ENCODE measurements at regions not wholly inside any gene's neighbourhood (a gene's known extent, or its start where the extent isn't known, plus 50 kb on each side); places are given as distances from the start of the nearest gene placed in this dataset.
A peak's percentile ranks its signal among the peaks of the same experiment; 100 is the strongest.

- no peak for DNase-seq
- no peak for ATAC-seq
- no peaks in the 10 kb centered on the region for H3K4me1 ChIP-seq
- intact Hi-C loops (cut with DNase I) = no loop called here
- H3K27ac ChIP-seq = no peak overlapping the region
- TF ChIP-seq CTCF (IDR thresholded peaks at IDR 0.05) = no peak
- no peaks in the 10 kb centered on the region for H3K27me3 ChIP-seq
- no peaks in the 10 kb centered on the region for H3K36me3 ChIP-seq
- no peak overlapping the region for H3K4me3 ChIP-seq
- no peaks in the 10 kb centered on the region for H3K9me3 ChIP-seq
Measured at GRCh38 chr11:71383461-71383860, 64.7 kb downstream of the DHCR7 start.

- no peaks in the 10 kb centered on the region for H3K36me3 ChIP-seq
- DNase-seq (no peak), ATAC-seq (no peak)
- no peak for TF ChIP-seq CTCF (IDR thresholded peaks at IDR 0.05)
- no peak overlapping the region for H3K4me3 ChIP-seq
- no peaks in the 10 kb centered on the region for H3K4me1 ChIP-seq
- H3K27me3 ChIP-seq = no peaks in the 10 kb centered on the region
- no peak overlapping the region for H3K27ac ChIP-seq
- intact Hi-C loops (cut with DNase I) = no loop called here
- H3K9me3 ChIP-seq = no peaks in the 10 kb centered on the region
Measured at GRCh38 chr11:71381781-71382505, 66.2 kb downstream of the DHCR7 start.

GRCh38 chr11:71379701-71380100 is 68.5 kb downstream of the DHCR7 start:
- H3K27ac ChIP-seq = no peak overlapping the region
- intact Hi-C loops (cut with DNase I) = no loop called here
- DNase-seq (no peak), ATAC-seq (no peak)
- H3K27me3 ChIP-seq = no peaks in the 10 kb centered on the region
- no peaks in the 10 kb centered on the region for H3K4me1 ChIP-seq
- no peaks in the 10 kb centered on the region for H3K9me3 ChIP-seq
- H3K4me3 ChIP-seq = no peak overlapping the region
- no peaks in the 10 kb centered on the region for H3K36me3 ChIP-seq
- no peak for TF ChIP-seq CTCF (IDR thresholded peaks at IDR 0.05)

- DNase-seq = no peak
- intact Hi-C loops (cut with DNase I) = no loop called here
- Histone ChIP-seq H3K27ac (no peak overlapping the region), H3K36me3 (no peaks in the 10 kb centered on the region), H3K4me3 (no peak overlapping the region), H3K4me1 (no peaks in the 10 kb centered on the region), H3K27me3 (no peaks in the 10 kb centered on the region), H3K9me3 (no peaks in the 10 kb centered on the region)
- ATAC-seq = no peak
- no peak for TF ChIP-seq CTCF (IDR thresholded peaks at IDR 0.05)
Measured at GRCh38 chr11:71373791-71374454, 74.3 kb downstream of the DHCR7 start.

GRCh38 chr11:71372693-71373657 is 75.2 kb downstream of the DHCR7 start:
- DNase-seq = no peak
- intact Hi-C loops (cut with DNase I) = no loop called here
- H3K4me1 ChIP-seq = no peaks in the 10 kb centered on the region
- no peaks in the 10 kb centered on the region for H3K36me3 ChIP-seq
- no peaks in the 10 kb centered on the region for H3K9me3 ChIP-seq
- ATAC-seq = no peak
- peak; percentile 26 for TF ChIP-seq CTCF (IDR thresholded peaks at IDR 0.05)
- no peak overlapping the region for H3K4me3 ChIP-seq
- no peak overlapping the region for H3K27ac ChIP-seq
- no peaks in the 10 kb centered on the region for H3K27me3 ChIP-seq
